GM13976 (cell line): ENCODE measurements at regions not wholly inside any gene's neighbourhood (a gene's known extent, or its start where the extent isn't known, plus 50 kb on each side); places are given as distances from the start of the nearest gene placed in this dataset.

Source experiments
- DNase-seq: peaks from one replicate; pipeline ENCODE4 v3.0.0; 2012; ENCODE audit warnings: low spot score
- CTCF ChIP-seq: IDR thresholded peaks from 2 replicates; pipeline ENCODE4 v1.5.1; 2012; ENCODE audit warnings: borderline replicate concordance, mild to moderate bottlenecking; ENCODE audit not compliant: insufficient read depth; ENCODE audit errors: extremely low read depth, missing control alignments, control extremely low read depth
- in situ Hi-C: fragments of 300-500 bp; cut with MboI; formaldehyde crosslinking; loops from one replicate; pipeline ENCODE4 v1.12.0; 2022; ENCODE audit warnings: low sequenced_read_pairs, mixed read lengths, inconsistent platforms; ENCODE audit not compliant: unreplicated experiment

- in situ Hi-C loops = no loop called here
- DNase-seq = no peak
- TF ChIP-seq CTCF = no peak
Measured at GRCh38 chr15:62440362-62441105, 275.4 kb upstream of the C2CD4B start.

GRCh38 chr15:62444104-62445022 is 279.3 kb upstream of the C2CD4B start:
- DNase-seq = no peak
- in situ Hi-C loops = no loop called here

GRCh38 chr15:62445244-62445643 is 280.2 kb upstream of the C2CD4B start:
- no peak for DNase-seq
- in situ Hi-C loops = no loop called here
- TF ChIP-seq CTCF = no peak

More at GRCh38 chr15:62444104-62445022, 279.3 kb upstream of the C2CD4B start:
- no peak for TF ChIP-seq CTCF

GRCh38 chr15:62446984-62447383 is 281.9 kb upstream of the C2CD4B start:
- no peak for DNase-seq
- no peak for TF ChIP-seq CTCF
- in situ Hi-C loops = no loop called here

- DNase-seq = no peak
- TF ChIP-seq CTCF = no peak
- in situ Hi-C loops = no loop called here
Measured at GRCh38 chr15:62447742-62448141, 282.7 kb upstream of the C2CD4B start.

GRCh38 chr15:62449638-62450037 is 284.6 kb upstream of the C2CD4B start:
- in situ Hi-C loops = no loop called here
- no peak for DNase-seq
- TF ChIP-seq CTCF = no peak
